Inflammatory macrophage treated with lipopolysaccharide for 1 hour (primary cell): ENCODE measurements at regions not wholly inside any gene's neighbourhood (a gene's known extent, or its start where the extent isn't known, plus 50 kb on each side); places are given as distances from the start of the nearest gene placed in this dataset.

Source experiments
- DNase-seq, 2 donors: peaks; one replicate each; pipeline ENCODE4 v3.0.0-alpha.2; 2020 to 2022

GRCh38 chr3:67745296-67745695 lies 90.9 kb upstream of the SUCLG2 start:
- no peak for DNase-seq

DNA sequence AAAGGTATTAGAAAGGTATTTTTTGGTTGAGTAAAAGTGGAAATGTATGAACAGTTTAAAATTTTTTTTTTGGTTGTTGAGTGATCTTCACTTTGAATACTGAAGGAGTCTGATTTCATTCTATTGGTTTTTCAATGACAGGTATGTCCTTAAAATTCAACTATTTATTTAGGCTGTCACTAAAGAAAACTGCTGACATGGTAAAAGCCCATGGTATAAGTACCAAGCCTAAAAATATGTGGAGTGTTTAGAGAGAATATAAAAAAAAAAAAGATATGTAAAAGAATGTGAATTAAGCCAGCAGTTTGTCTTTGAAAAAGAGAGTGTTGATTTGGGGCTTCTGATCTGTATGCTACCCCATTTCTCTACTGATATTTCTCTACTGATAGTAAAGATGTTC lies 90.3 kb upstream of the SUCLG2 start:
- DNase-seq = no peak

DNA sequence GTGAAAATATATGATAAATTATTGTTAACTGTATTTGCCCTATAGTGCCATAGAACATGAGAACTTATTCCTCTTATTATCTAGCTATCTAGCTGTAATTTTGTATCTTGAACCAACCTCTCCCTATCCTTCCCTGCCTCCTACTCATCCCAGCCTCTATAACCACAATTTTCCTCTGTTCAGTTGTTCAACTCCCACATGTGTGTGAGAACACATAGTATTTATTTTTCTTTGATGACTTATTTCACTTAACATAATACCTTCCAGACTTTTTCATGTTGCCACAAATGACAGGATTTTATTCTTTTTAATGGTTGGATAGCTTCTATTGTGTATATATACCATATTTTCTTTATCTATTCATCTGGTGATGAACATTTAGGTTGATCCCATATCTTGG lies 85.4 kb upstream of the SUCLG2 start:
- no peak for DNase-seq

- DNase-seq = no peak
These were observed 83.8 kb upstream of the SUCLG2 start for GRCh38 chr3:67737906-67738865.

GRCh38 chr3:67737140-67737539 lies 82.7 kb upstream of the SUCLG2 start:
- no peak for DNase-seq

DNA sequence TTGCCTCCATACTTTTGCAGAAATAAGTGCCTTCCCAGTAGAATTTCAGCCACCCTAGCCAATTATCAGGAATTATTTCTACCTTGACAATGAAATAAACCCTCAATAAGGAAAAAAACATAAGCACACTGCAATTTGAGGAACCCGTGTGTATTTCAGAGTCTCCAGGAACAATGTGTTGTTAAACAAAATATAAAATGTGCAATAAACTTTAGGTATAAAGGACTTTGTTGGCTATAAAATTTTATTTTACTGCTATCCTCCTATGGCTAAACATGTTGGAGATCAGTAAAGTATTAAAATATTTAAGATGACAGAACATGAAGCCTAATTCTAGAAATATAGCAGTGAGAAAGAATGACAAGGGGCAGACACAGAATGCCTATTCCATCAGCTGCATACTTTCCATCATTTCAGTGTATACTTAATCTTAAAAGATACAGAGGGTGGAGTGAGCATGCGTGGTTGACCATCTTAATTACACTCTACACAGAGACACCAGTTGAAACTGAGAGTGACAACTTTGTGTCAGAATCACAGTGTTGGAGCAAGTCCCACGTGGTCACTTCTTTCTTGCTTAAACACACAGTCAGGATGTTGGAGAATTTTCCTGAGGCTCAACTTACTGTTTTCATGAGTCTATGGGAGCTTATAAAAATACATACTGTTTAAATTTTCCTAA lies 79.0 kb upstream of the SUCLG2 start:
- no peak for DNase-seq

DNA sequence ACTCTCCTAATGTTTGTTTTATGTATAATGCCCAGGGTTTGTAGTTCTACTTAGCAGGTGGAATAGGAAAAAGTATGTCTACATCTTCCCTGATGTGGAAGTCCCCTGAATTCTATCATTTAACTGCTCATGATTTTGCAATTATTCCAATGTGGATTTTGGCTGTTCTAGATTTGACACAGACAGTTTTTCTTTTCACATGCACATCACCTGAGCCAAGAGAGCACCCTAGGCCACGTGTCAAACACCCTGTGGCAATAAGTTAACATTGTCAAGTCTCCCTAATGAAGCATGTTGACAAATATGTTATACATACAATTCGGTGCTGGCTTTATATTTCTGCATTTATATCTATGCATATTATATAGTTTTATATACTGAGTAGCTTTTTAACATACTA lies 70.0 kb upstream of the SUCLG2 start:
- DNase-seq = no peak

DNA sequence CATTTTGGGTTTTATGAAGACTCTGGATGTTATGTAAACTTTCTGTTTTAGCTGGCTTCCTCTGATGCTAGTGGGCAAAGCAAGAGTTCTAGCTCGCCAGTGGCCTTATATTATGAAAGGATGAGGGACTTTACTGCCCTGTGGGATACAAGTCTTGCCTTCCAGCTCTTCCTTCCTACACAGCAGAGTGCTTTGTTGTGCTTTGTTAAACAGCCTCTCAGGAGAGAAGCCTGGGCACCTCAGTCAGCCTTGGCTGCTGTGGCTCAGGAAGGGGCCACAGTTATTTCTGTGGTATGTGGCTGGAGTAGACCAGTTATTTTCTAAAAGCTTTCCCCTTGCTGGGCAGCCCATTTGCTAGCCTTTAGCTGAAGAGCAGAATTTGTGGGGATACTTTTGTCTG lies 69.5 kb upstream of the SUCLG2 start:
- DNase-seq = no peak

DNA sequence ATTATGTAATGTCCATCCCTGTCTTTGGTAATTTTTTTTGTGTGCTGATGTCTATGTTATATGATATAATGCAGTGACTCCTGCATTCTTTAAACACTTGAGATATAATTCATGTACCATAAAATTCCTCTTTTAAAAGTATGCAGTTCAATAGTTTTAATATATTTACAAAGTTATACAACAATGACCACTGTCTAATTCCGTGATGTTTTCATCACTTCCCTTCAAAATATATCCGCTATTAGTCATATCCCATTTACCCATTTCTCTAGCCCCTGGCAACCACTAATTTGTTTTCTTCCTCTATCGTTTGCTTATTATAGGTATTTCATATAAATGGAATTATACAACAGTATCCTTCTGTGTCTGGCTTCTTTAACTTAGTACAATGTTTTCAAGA lies 64.9 kb upstream of the SUCLG2 start:
- DNase-seq = no peak

DNA sequence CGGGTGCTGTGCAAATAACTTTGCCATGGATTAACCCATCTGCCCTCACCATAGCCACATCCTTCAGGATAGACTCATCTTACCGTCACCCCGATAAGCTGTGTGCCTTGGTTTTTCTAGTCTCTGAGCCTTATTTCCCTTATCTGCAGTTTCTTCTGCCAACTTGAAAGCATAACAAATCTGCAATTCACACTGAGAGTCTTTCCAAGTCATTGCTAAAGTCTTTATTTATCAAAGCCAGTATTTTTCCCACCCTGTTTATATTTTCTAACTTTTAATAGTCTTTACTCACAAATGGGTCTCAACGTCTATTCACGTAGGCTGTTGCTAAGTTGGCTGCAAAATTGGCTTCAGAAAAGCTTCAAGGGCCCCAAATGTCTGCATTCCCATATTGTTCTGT lies 61.6 kb upstream of the SUCLG2 start:
- DNase-seq = no peak

DNA sequence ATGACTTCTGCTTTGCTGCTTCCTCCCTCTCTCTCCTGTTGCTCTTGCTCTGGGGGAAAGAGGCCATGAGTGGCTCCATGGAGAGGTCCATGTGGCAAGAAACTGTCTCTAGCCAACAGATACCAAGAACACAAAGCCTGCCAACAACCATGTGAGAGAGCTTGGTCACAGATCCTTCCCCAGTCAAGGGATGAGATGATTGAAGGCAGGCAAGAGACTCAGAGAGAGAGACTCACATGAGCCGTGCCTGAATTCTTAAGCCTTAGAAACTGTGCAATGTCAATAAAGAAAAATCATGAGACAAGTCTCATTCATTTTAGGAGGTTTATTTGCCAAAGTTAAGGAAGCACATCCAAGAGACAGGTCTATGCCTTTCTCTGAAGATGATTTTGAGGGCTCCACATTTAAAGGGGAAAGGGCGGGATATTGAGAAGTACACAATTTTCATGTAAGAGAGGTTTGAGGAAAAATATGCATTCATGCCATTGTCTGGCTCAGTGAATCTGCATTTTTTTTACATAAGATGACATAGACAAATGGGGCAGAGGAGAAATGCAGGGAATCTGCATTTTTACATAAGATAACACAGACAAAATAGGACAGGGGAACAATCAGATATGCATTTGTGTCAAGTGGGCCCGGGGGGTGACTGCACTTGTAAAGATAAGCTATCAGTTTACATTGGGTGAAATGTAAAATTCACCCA lies 59.5 kb upstream of the SUCLG2 start:
- DNase-seq = no peak

DNA sequence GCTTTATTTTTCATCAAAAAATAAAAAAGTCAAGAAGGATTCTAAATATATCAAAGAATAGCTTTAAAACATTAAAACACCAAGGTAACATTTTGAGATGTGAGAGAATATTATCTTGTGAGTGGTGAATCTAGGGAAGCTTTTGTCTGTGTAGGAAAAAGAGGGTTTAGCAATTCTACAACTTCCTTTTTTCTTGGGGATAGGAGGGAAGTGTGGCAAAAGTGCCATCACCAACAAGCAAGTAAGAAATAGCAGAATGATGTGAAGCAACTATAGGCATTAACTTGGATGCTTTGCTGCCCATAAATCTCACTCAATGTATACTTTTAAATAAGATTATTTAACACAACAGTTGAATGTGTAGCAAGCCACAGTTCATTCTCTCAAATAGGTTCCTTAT lies 57.8 kb upstream of the SUCLG2 start:
- DNase-seq = peak; percentile 32 to 36

DNA sequence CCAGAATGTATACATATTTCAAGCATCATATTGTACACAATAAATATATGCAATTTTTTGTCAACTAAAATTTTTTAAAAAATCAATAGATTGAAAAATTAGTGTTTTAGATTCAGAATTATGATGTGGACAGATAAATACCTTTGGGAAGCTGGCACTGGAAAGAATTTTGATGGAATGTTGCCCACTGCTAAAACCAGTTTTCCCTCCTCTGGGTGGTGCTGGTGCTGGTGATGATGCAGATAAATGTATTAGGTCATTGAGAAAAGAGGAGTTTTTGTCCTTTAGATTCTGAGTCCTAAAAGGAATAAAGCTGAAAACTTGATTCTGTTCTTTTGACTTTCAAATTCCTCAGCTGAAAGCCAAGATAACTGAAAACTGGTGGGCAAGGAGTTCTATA lies 56.0 kb upstream of the SUCLG2 start:
- DNase-seq = no peak

DNA sequence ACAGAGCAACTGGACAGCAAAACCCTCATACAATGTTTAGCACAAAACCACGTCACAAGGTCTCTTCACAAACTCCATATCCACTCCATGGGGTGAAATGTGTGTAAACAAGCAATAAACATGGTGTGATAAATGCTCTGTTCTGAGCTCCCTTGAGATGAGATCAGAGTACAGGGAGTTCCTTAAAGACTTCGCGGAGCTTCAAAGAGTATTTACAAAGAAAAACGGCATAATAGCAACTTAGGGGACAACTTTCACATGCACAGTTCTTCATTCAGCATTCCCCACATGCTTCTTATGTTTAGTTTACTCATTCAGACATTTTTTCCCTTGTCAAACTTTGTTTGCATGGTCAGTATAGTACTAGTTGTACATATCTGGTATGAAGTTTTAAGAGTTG lies 52.5 kb upstream of the SUCLG2 start:
- DNase-seq = no peak

DNA sequence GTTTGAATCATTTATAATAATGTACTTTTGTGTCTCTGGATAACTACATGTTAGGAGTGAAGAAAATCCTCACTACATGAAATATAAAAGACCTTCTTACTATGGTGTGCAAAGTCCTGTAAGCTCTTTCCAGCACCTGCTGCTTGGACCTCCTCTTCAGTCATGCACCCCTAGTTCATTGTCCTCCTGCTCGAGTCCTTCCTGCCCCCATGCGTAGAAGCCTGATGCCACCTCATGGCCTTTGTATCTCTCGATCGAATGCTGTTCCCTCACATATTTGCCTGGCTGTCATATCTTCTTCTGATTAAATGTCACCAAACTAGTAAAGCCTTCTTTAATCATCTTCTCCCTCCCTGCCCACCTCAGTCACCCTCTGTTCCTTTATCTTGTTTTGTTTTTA lies 49.9 kb upstream of the SUCLG2 start:
- DNase-seq = no peak
